Tibial nerve (tissue), 3 donors: ENCODE measurements at regions not wholly inside any gene's neighbourhood (a gene's known extent, or its start where the extent isn't known, plus 50 kb on each side); places are given as distances from the start of the nearest gene placed in this dataset.

Experiments used
- CTCF ChIP-seq, 5 experiments: fragments of 200-600 bp in 3 of 5; fragments of 450-650 bp in 2 of 5; sonication (generic) in 3 of 5; IDR thresholded peaks; one replicate each; pipeline ENCODE4 v1.5.1; 2016 to 2019; ENCODE audit warnings: antibody characterized with exemption in 5 of 5, mild to moderate bottlenecking in 3 of 5, moderate library complexity in 2 of 5
- POLR2A ChIP-seq, 2 donors: fragments of 450-650 bp; IDR thresholded peaks; one replicate each; pipeline ENCODE4 v1.6.1; 2017; ENCODE audit warnings: antibody characterized with exemption in 2 of 2, mild to moderate bottlenecking in 2 of 2, moderate library complexity in 2 of 2

- TF ChIP-seq CTCF (IDR thresholded peaks at IDR 0.05) (no peak), POLR2A (IDR thresholded peaks at IDR 0.05) (no peak)
These were observed 103.9 kb downstream of the ENC1 start for GRCh38 chr5:74536658-74537057.
